SKM-1 (cell line): ENCODE measurements at regions not wholly inside any gene's neighbourhood (a gene's known extent, or its start where the extent isn't known, plus 50 kb on each side); places are given as distances from the start of the nearest gene placed in this dataset.
"Not testable (repeated sequence)": the region's sequence is repeated elsewhere in the genome, so short reads cannot be mapped to it uniquely, and the experiment has no call there.

Experiments used
- DNase-seq: peaks from one replicate; lab custom pipeline; 2025; ENCODE audit not compliant: unreplicated experiment; lab: John Stamatoyannopoulos, UW

DNA sequence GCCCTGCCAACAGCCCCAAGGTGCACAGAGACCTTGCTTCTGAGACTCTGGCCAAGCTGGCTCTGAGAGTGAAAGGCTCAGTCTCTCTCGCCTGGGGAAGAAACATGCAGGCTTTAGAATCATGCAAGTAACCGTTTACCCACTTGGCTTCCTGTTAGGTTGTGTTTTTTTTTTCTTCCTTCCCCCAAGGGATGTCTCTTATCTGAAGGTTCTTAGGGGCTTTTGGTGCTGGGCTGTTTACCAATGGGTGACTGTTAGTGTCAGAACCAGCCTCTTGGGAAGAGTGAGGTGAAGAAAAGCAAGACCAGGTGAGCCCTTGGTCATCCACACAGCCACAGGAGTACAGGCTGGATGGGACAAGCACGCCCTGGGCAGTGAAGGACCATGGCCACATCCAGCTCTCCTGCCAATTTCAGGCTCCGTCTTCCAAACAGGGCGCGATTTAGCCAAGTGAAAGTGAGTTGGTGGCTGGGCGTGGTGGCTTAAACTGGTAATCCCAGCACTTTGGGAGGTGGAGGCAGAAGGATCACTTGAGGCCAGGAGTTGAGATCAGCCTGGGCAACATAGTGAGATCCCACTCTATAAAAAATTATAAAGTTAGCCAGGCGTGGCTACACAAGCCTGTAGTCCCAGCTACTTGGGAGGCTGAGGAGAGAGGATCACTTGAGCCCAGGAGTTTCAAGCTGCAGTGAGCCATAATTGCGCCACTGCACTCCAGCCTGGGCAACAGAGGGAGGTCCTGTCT is 76.3 kb upstream of the CUX1 start:
- DNase-seq = no peak

GRCh38 chr7:101743241-101743994 is 74.0 kb upstream of the CUX1 start:
- peak; percentile 51 for DNase-seq

DNA sequence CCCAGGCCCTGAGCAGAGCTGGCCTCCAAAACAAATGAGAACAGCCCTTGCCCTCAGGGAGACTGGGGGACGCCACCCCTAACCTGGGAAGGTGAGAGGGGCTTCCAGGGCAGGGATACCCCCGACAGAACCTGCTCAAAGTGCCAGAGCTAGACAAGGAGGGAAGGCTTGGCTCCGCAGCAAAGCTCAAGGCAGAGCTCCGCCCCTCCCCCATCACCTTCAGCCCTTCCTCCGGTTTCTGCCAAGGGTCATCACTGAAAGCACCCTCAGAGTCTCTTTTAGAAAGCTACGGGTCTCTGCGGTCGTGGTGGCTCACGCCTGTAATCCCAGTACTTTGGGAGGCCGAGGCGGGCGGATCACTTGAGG is 73.4 kb upstream of the CUX1 start:
- DNase-seq = peak; percentile 57

DNA sequence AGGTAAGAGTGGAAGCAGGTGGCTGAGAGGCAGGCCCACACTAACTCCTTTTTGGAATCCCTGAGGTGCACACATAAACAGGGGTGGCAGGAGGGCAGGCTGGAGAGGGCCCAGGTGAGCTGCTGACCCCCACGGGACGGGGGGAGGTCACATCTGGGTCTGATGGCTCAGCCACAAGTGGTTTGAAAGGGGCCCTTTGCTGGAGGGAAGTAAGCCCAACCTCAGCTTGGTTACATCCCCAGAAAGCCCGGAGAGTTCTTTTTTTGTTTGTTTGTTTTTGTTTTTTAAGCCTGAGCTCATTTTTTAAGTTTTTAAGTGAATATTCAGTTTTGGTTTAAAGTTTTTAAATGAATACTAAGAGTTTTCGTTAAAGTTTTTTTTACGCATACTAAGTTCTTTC is 72.8 kb upstream of the CUX1 start:
- DNase-seq = no peak

- no peak for DNase-seq
Measured at GRCh38 chr7:101746314-101746713, 71.1 kb upstream of the CUX1 start.

DNA sequence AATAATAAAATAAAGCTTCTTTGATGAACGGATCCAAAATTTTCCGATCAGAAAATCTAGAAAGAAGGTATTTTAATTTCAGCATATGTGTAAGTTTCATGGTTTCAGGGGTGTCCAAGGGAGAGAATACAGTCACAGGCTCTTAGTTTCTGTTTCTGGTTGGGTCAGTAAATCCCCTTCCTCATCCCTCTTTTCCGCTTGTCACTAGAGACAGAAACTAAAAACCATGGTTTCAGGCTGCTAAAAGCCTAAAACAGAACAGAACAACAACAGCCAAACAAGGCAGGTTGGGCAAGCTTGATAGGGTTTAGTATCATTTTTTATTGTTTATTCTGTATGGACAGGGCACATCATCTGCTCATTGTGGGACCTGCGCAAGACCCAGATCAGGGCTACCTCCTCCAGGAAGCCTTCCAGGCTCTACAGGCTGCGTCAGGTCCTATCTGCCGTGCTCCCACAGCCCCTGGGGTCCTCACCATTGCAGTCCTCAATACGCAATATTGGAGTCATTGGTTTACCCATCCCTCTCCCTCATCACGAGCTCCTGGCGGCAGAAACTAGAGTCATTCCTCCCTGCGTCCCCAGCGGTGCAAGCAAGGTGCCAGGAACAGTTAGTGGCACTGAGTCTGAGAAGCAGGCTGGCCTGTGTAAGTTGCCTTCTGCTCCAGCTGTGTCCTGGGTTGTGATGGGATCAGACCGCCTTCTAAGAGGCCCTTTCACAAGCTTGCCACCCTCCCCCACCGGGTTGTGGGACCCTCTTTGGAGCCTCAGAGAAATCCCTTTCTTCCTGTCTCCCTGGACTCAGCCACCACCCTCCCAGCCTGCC is 70.2 kb upstream of the CUX1 start:
- no peak for DNase-seq

- DNase-seq = no peak
Measured at GRCh38 chr7:101747879-101748345, 69.5 kb upstream of the CUX1 start.

GRCh38 chr7:101749891-101750290 is 67.5 kb upstream of the CUX1 start:
- DNase-seq = no peak

DNA sequence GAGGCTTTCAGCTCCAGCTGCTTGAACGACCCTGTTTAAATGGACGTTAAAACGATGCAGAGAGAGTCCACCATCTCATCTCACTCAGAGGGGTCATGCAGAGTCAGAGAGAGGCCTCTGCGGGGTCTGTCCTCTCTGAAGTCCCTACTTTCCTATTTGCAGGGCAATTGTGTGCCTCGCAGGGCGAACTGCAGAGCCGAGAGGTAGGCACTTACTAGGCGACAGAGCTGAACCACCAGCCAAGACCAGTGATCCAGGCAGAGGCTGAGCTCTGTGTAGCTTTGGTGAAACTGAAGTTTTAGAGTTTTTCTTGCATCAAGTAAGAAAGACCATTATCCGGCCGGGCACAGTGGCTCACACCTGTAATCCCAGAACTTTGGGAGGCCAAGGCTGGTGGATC is 64.1 kb upstream of the CUX1 start:
- no peak for DNase-seq

DNA sequence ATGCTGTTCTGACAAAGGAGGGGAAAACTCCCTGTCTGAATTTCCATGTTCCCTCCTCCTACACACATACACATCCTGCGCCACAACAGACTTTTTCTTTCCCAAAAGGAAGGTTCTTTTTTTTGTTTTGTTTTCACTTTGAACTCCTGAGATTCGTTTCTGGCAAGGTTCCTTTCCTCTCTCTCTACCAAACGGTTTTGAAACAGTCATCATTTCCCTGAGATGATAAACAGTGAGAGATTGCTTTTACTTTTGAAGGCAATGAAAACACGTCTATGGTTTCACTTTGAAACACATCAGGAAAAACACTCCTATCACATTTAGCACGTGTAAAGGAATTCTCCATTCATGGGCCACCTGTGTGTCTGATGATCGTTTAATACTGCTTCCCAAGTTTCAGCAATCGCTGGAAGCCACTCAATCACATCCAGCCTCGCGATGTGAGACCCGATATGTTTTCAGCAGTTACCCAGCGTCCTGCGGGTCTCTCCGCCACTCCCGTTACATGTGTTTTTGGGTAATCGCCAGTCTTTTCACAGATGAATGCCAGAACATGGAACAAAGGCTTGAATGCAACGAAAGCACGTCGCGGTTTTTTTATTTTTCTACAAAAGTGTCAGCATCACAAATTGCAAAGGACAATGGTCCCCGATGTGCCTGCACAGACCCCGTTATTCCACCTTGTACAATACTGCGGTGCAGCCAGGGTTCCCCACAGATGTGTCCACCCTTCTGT is 62.8 kb upstream of the CUX1 start:
- no peak for DNase-seq

DNA sequence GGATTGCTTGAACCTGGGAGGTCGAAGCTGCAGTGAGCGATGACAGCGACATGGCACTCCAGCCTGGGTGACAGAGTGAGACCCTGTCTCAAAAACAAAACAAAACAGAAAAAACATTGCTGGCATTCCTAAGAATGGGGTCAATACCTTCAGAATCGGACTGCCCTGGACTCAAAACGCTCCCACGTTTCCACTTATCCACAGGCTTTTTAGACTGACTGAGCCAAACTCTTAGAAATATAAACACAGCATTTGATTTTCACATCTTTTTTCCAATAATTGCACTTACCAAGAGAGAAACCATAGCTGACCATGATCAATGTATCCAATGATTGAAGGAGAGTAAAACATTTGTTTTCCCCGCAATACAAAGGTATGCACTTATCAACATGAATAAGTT is 59.5 kb upstream of the CUX1 start:
- DNase-seq = no peak

DNA sequence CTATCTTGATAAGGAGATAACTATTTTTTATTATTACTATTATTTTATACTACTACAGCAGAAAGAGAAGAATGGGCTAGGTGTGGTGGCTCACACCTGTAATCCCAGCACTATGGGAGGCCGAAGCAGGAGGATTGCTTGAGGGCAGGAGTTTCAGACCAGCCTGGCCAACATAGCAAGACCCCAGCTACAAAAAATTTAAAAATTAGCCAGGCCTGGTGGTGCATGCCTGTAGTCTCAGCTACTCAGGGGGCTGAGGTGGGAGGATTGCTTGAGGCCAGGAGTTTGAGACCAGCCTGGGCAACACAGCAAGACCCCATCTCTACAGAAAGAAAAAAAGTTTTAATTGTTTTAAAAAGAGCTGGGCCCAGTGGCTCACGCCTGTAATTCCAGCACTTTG is 58.9 kb upstream of the CUX1 start:
- not testable (repeated sequence) for DNase-seq

GRCh38 chr7:101764221-101764620 is 53.2 kb upstream of the CUX1 start:
- no peak for DNase-seq

DNA sequence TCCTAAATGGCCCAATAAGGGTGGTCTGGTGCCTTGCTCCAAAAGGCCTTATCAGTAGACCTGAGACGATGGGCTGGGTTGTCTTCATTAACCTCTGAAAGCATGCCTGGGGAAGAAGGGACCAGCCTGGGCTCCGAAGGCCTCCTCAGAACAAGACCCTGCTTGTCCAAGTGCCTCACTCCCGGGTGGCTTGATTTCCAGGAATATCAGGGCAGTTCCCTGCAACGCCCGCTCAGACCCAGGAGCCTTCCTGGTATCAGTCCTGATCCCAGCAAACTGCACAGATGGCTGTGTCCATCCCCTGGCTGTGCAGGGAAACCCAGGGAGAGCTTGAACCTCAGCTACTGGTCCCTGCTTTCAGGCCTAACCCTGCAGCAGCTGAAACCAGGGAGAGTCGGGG is 49.9 kb upstream of the CUX1 start:
- no peak for DNase-seq
